ENCODE measurements at regions not wholly inside any gene's neighbourhood (a gene's known extent, or its start where the extent isn't known, plus 50 kb on each side); places are given as distances from the start of the nearest gene placed in this dataset.

DNA sequence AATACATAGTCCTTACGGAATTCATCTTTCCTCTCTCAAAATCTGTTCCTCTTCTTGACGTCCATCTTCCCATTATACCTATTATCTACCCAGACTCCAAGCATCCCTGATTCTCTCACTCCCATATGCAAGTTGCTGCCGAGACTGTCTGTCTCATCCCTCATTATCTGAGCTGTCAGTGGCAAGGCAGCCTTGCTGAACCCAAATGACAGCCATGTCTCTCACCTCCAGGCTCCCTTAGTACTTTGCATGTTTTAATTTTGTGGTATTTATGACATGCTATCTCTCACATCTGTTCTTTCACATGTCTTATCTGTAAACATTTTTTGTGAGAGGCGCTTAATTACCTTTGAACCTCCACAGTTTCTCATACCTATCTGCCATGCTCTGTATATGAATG lies 54.4 kb upstream of the IFRD1 start:
- H3K9me3 ChIP-seq (replicated peaks; ENCODE audit: control insufficient read depth, insufficient read depth, low read length): no peaks in the 10 kb centered on the region
- intact Hi-C loops (cut with micrococcal nuclease; ENCODE audit: unreplicated experiment): no loop called here
- H2AFZ ChIP-seq (ENCODE audit: control insufficient read depth, low read depth, low read length): no peak overlapping the region
- H3K27me3 ChIP-seq (replicated peaks in 1 of 2; ENCODE audit: control insufficient read depth in 2 of 2, insufficient read depth in 2 of 2, low read length in 1 of 2): no peaks in the 10 kb centered on the region; a peak in 1 of 4 replicates
- H3K9ac ChIP-seq (ENCODE audit: control insufficient read depth, insufficient read depth, low read length): no peak overlapping the region
- SMC1A ChIA-PET (ENCODE audit: uncharacterized antibody, unreplicated experiment): interaction anchor here (1.0 kb wide), 1 partner anchor 26 kb away, joined by 3 read pairs; no protein-coding TSS in a partner anchor
- no peak overlapping the region for H3K4me3 ChIP-seq
- BruUV-seq (replicated peaks): no TSS peak
- no peak overlapping the region for H3K27ac ChIP-seq (ENCODE audit: control insufficient read depth, insufficient read depth)
- H4K20me1 ChIP-seq (ENCODE audit: control insufficient read depth, insufficient read depth): no peaks in the 10 kb centered on the region
- CTCF ChIA-PET: interaction anchor here (0.6 kb wide), 1 partner anchor 746 kb away, joined by 4 read pairs; no protein-coding TSS in a partner anchor
- WGBS (ENCODE audit: insufficient coverage, insufficient replicate concordance, low lambda C conversion rate, missing lambda C conversion rate): 40% methylated on average over 4 of the region's 4 CpGs
- no peaks in the 10 kb centered on the region for H3K36me3 ChIP-seq (ENCODE audit: control insufficient read depth in 2 of 2, insufficient read depth in 2 of 2, low read length in 1 of 2)
- TF ChIP-seq YBX1 (IDR thresholded peaks at IDR 0.05): no peak
- TF ChIP-seq SIN3A (IDR thresholded peaks at IDR 0.05; ENCODE audit: low read depth, low read length): no peak
- no peak for TF ChIP-seq CHD4 (IDR thresholded peaks at IDR 0.05)
- TF ChIP-seq NFIC (IDR thresholded peaks at IDR 0.05; ENCODE audit: low read depth, low read length): no peak
- TF ChIP-seq, protein P1, sequence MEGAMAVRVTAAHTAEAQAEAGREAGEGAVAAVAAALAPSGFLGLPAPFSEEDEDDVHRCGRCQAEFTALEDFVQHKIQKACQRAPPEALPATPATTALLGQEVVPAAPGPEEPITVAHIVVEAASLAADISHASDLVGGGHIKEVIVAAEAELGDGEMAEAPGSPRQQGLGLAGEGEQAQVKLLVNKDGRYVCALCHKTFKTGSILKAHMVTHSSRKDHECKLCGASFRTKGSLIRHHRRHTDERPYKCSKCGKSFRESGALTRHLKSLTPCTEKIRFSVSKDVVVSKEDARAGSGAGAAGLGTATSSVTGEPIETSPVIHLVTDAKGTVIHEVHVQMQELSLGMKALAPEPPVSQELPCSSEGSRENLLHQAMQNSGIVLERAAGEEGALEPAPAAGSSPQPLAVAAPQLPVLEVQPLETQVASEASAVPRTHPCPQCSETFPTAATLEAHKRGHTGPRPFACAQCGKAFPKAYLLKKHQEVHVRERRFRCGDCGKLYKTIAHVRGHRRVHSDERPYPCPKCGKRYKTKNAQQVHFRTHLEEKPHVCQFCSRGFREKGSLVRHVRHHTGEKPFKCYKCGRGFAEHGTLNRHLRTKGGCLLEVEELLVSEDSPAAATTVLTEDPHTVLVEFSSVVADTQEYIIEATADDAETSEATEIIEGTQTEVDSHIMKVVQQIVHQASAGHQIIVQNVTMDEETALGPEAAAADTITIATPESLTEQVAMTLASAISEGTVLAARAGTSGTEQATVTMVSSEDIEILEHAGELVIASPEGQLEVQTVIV (IDR thresholded peaks at IDR 0.05; ENCODE audit: borderline replicate concordance, partially characterized antibody): no peak
- TF ChIP-seq STAT3 (IDR thresholded peaks at IDR 0.05; ENCODE audit: low read depth, low read length): no peak
- TF ChIP-seq, protein P2, sequence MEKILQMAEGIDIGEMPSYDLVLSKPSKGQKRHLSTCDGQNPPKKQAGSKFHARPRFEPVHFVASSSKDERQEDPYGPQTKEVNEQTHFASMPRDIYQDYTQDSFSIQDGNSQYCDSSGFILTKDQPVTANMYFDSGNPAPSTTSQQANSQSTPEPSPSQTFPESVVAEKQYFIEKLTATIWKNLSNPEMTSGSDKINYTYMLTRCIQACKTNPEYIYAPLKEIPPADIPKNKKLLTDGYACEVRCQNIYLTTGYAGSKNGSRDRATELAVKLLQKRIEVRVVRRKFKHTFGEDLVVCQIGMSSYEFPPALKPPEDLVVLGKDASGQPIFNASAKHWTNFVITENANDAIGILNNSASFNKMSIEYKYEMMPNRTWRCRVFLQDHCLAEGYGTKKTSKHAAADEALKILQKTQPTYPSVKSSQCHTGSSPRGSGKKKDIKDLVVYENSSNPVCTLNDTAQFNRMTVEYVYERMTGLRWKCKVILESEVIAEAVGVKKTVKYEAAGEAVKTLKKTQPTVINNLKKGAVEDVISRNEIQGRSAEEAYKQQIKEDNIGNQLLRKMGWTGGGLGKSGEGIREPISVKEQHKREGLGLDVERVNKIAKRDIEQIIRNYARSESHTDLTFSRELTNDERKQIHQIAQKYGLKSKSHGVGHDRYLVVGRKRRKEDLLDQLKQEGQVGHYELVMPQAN (conservative IDR thresholded peaks at IDR 0.05): no peak
- TF ChIP-seq BACH1 (IDR thresholded peaks at IDR 0.05; ENCODE audit: borderline replicate concordance): no peak
- TF ChIP-seq BRCA1 (IDR thresholded peaks at IDR 0.05; ENCODE audit: low read depth, low read length): no peak
- POLR2A ChIA-PET: no interaction called here
- RAD21 ChIA-PET (ENCODE audit: unreplicated experiment): no interaction called here
- DNase-seq (ENCODE audit: low read depth, low spot score) (no peak), ATAC-seq (no peak), FAIRE-seq (no peak)
- no peaks in the 10 kb centered on the region for H3K79me2 ChIP-seq (ENCODE audit: control insufficient read depth, insufficient read depth, low read length)
- H3K4me2 ChIP-seq (ENCODE audit: control insufficient read depth, insufficient read depth): no peak overlapping the region
- in situ Hi-C loops (cut with MboI): no loop called here
- H3K4me1 ChIP-seq (ENCODE audit: control insufficient read depth, insufficient read depth, low read length): 0 out of 2 replicates have a peak, but pooled peaks cover 4% of the 10 kb centered on the region

Data from GM12878 (cell line).